GM12878 (cell line): ENCODE measurements at regions not wholly inside any gene's neighbourhood (a gene's known extent, or its start where the extent isn't known, plus 50 kb on each side); places are given as distances from the start of the nearest gene placed in this dataset.

ENCODE experiments used
- ATAC-seq: fragments of 200-7000 bp; cut with Tn5 transposase; 3 replicates; pipeline ENCODE4 v1.9.1; 2020; ENCODE audit warnings: mild to moderate bottlenecking, moderate library complexity
- BruUV-seq: library from RNA; stranded (reverse); fragments of 400-500 nt; replicated peaks from 2 replicates; lab custom pipeline; 2021; lab: Mats Ljungman, UMichigan
- CTCF ChIA-PET: fragments of 300-600 bp; sonication (Branson Sonifier 250); formaldehyde crosslinking; extraction: SDS; loops from one replicate; lab custom pipeline; 2021; ENCODE audit warnings: inconsistent platforms; lab: Yijun Ruan, JAX
- POLR2A ChIA-PET: fragments of 350-600 bp; formaldehyde crosslinking; extraction: SDS; loops from one replicate; lab custom pipeline; 2021; ENCODE audit warnings: inconsistent platforms; lab: Charles Lee
- RAD21 ChIA-PET: fragments of 300-600 bp; sonication (Branson Sonifier 250); formaldehyde crosslinking; loops from one replicate; lab custom pipeline; 2023; ENCODE audit warnings: antibody characterized with exemption; ENCODE audit not compliant: unreplicated experiment; lab: Charles Lee
- SMC1A ChIA-PET: fragments of 300-600 bp; sonication (Branson Sonifier 250); formaldehyde crosslinking; loops from one replicate; lab custom pipeline; 2023; ENCODE audit not compliant: unreplicated experiment, uncharacterized antibody; lab: Charles Lee
- DNase-seq: peaks from one replicate; pipeline ENCODE4 v3.0.0-alpha.2; 2011; ENCODE audit warnings: low read depth, low spot score
- FAIRE-seq: peaks from 3 replicates; lab custom pipeline; 2011; peaks lifted over from hg19 to GRCh38; lab: Jason Lieb, UNC
- H2AFZ ChIP-seq: 2 replicates; pipeline ENCODE4 v1.6.0; 2011; ENCODE audit warnings: low read depth, low read length, control low read depth; ENCODE audit not compliant: control insufficient read depth
- H3K27ac ChIP-seq: 2 replicates; pipeline ENCODE4 v1.5.1; 2011; ENCODE audit warnings: control low read depth; ENCODE audit not compliant: control insufficient read depth, insufficient read depth
- H3K27me3 ChIP-seq, 2 experiments: replicated peaks in 1 of 2; 2 replicates each; pipeline versions ENCODE4 v1.6.0 to v1.6.1; 2011; ENCODE audit warnings: low read length in 1 of 2; ENCODE audit not compliant: control insufficient read depth in 2 of 2, insufficient read depth in 2 of 2
- H3K36me3 ChIP-seq, 2 experiments: 2 replicates each; pipeline ENCODE4 v1.5.1; 2011; ENCODE audit warnings: low read length in 1 of 2; ENCODE audit not compliant: control insufficient read depth in 2 of 2, insufficient read depth in 2 of 2
- H3K4me1 ChIP-seq: 2 replicates; pipeline ENCODE4 v1.6.1; 2011; ENCODE audit warnings: mild to moderate bottlenecking, low read length, moderate library complexity, mixed read lengths; ENCODE audit not compliant: control insufficient read depth, insufficient read depth
- H3K4me2 ChIP-seq: 2 replicates; pipeline ENCODE4 v1.6.0; 2011; ENCODE audit warnings: control low read depth; ENCODE audit not compliant: control insufficient read depth, insufficient read depth
- H3K4me3 ChIP-seq: fragments of 200-600 bp; sonication (generic); 2 replicates; pipeline ENCODE4 v1.5.1; 2016
- H3K79me2 ChIP-seq: 2 replicates; pipeline ENCODE4 v1.6.0; 2011; ENCODE audit warnings: low read length; ENCODE audit not compliant: control insufficient read depth, insufficient read depth
- H3K9ac ChIP-seq: 2 replicates; pipeline ENCODE4 v1.8.0; 2011; ENCODE audit warnings: low read length, control low read depth, mixed read lengths; ENCODE audit not compliant: control insufficient read depth, insufficient read depth
- H3K9me3 ChIP-seq: replicated peaks from 3 replicates; pipeline ENCODE4 v1.5.1; 2011; ENCODE audit warnings: mild to moderate bottlenecking, low read length; ENCODE audit not compliant: control insufficient read depth, insufficient read depth
- H4K20me1 ChIP-seq: 2 replicates; pipeline ENCODE4 v1.6.0; 2011; ENCODE audit not compliant: control insufficient read depth, insufficient read depth
- ASH2L ChIP-seq: fragments of 300-600, 200-600 bp; sonication (generic); IDR thresholded peaks from 2 replicates; pipeline ENCODE4 v1.6.1; 2017; ENCODE audit warnings: low read depth, mild to moderate bottlenecking, borderline replicate concordance
- BCLAF1 ChIP-seq: fragments of 450-650 bp; IDR thresholded peaks from 2 replicates; pipeline ENCODE4 v1.6.1; 2017; ENCODE audit warnings: antibody characterized with exemption, mild to moderate bottlenecking, moderate library complexity
- BRCA1 ChIP-seq: IDR thresholded peaks from 2 replicates; pipeline ENCODE4 v1.6.1; 2011; ENCODE audit warnings: low read depth, low read length, improper control_type of control experiment
- E4F1 ChIP-seq: fragments of 450-650 bp; IDR thresholded peaks from 2 replicates; pipeline ENCODE4 v1.6.1; 2018; ENCODE audit warnings: borderline replicate concordance, mild to moderate bottlenecking; ENCODE audit not compliant: partially characterized antibody
- MEF2A ChIP-seq: IDR thresholded peaks from 2 replicates; pipeline ENCODE4 v1.6.1; 2011; ENCODE audit warnings: low read depth, mild to moderate bottlenecking, low read length, moderate library complexity; ENCODE audit not compliant: insufficient read depth
- NFYA ChIP-seq: IDR thresholded peaks from 2 replicates; pipeline ENCODE4 v1.6.1; 2011; ENCODE audit warnings: low read depth, mild to moderate bottlenecking, low read length, improper control_type of control experiment, borderline replicate concordance
- PAX5 ChIP-seq: IDR thresholded peaks from 2 replicates; pipeline ENCODE4 v1.6.1; 2011; ENCODE audit warnings: low read depth, low read length, borderline replicate concordance
- PAX8 ChIP-seq: fragments of 450-650 bp; IDR thresholded peaks from 2 replicates; pipeline ENCODE4 v1.6.1; 2017; ENCODE audit warnings: mild to moderate bottlenecking, moderate library complexity
- RELB ChIP-seq: fragments of 450-650 bp; IDR thresholded peaks from 2 replicates; pipeline ENCODE4 v1.6.1; 2017; ENCODE audit warnings: low read depth, mild to moderate bottlenecking, moderate library complexity
- STAT3 ChIP-seq: IDR thresholded peaks from 2 replicates; pipeline ENCODE4 v1.6.1; 2011; ENCODE audit warnings: low read depth, low read length, improper control_type of control experiment
- USF1 ChIP-seq: IDR thresholded peaks from 2 replicates; pipeline ENCODE4 v1.6.1; 2011; ENCODE audit warnings: borderline replicate concordance, low read depth, mild to moderate bottlenecking, moderate library complexity, mixed read lengths, low read length; ENCODE audit not compliant: insufficient read depth; ENCODE audit errors: extremely low read length
- ZBTB11 ChIP-seq: fragments of 450-650 bp; formaldehyde crosslinking; IDR thresholded peaks from 2 replicates; pipeline ENCODE4 v1.5.0; 2022; ENCODE audit warnings: mild to moderate bottlenecking, missing genetic modification characterization
- WGBS: methylation state at CpG from one replicate; pipeline ENCODE4 v1.1.6; 2016; ENCODE audit warnings: low lambda C conversion rate; ENCODE audit not compliant: insufficient replicate concordance, insufficient coverage; ENCODE audit errors: missing lambda C conversion rate; 5-methylcytosine and 5-hydroxymethylcytosine counted together
- in situ Hi-C: fragments of 300-500 bp; cut with MboI; formaldehyde crosslinking; loops from 9 replicates; pipeline ENCODE4 v1.14.3; 2018; ENCODE audit warnings: mixed read lengths
- intact Hi-C: fragments of 100-400 bp; cut with micrococcal nuclease; formaldehyde crosslinking; loops from one replicate; pipeline ENCODE4 v1.14.2; 2022; ENCODE audit not compliant: unreplicated experiment

GRCh38 chr14:53526200-53526599 lies 373.1 kb upstream of the DDHD1 start:
- Histone ChIP-seq H3K27ac (no peak overlapping the region), H3K9ac (no peak overlapping the region), H3K4me3 (no peak overlapping the region), H2AFZ (no peak overlapping the region), H3K79me2 (no peaks in the 10 kb centered on the region), H4K20me1 (no peaks in the 10 kb centered on the region), H3K36me3 (no peaks in the 10 kb centered on the region), H3K4me1 (no peaks in the 10 kb centered on the region), H3K27me3 (no peaks in the 10 kb centered on the region; a peak in 3 of 4 replicates), H3K9me3 (no peaks in the 10 kb centered on the region; the same call in 2 of the 3 replicates), H3K4me2 (no peak overlapping the region)
- ChIA-PET POLR2A (no interaction called here), SMC1A (interaction anchor here (1.2 to 1.6 kb wide), 2 partner anchors 14 to 244 kb away, joined by 3 to 4 read pairs; no protein-coding TSS in a partner anchor), RAD21 (no interaction called here), CTCF (interaction anchor here (1.1 to 1.6 kb wide), 2 partner anchors 13 to 15 kb away, joined by 3 to 5 read pairs; no protein-coding TSS in a partner anchor)
- ATAC-seq (no peak), DNase-seq (no peak), FAIRE-seq (no peak)
- intact Hi-C loops = no loop called here
- in situ Hi-C loops = loop anchor here (25.0 kb wide), 1 partner anchor 811 kb away; no protein-coding TSS in a partner anchor
- 34% methylated on average over 3 of the region's 3 CpGs for WGBS
- no TSS peak for BruUV-seq
- no peak for TF ChIP-seq PAX5
- TF ChIP-seq USF1 = no peak
- no peak for TF ChIP-seq E4F1
- no peak for TF ChIP-seq ASH2L
- TF ChIP-seq STAT3 = no peak
- no peak for TF ChIP-seq BRCA1
- TF ChIP-seq ZBTB11 (CRISPR knock-in tag) = no peak
- no peak for TF ChIP-seq BCLAF1
- TF ChIP-seq PAX8 = no peak
- TF ChIP-seq RELB = no peak
- TF ChIP-seq NFYA = no peak
- TF ChIP-seq MEF2A = no peak
